GM18508 (cell line): ENCODE measurements at regions not wholly inside any gene's neighbourhood (a gene's known extent, or its start where the extent isn't known, plus 50 kb on each side); places are given as distances from the start of the nearest gene placed in this dataset.
"Not testable (repeated sequence)": the region's sequence is repeated elsewhere in the genome, so short reads cannot be mapped to it uniquely, and the experiment has no call there.

Source experiments
- ATAC-seq: cut with Tn5 transposase; IDR thresholded peaks from one replicate; pipeline ENCODE4 v1.9.1; 2021; ENCODE audit warnings: moderate number of reproducible peaks; ENCODE audit not compliant: insufficient read depth, unreplicated experiment

DNA sequence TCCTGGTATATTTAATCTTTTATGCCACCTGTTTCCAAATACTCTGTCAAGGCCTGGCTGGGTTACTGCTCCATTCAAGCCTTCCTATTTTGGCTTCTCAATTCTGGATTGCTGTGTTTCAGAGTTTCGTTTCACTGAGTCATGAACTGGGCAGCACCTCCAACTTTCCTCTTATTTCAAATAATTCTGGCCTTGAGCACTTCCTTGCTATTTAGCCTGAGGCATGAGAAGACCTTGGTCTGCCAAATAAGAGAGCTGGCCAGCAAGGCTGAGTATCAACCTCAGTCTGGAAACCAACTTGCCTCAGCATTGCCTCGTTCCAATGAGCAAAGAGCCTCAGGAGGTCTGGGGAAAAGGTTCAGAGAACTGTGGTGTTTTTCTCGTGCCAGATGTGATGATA is 66.6 kb downstream of the TNFAIP3 start:
- ATAC-seq: no peak

DNA sequence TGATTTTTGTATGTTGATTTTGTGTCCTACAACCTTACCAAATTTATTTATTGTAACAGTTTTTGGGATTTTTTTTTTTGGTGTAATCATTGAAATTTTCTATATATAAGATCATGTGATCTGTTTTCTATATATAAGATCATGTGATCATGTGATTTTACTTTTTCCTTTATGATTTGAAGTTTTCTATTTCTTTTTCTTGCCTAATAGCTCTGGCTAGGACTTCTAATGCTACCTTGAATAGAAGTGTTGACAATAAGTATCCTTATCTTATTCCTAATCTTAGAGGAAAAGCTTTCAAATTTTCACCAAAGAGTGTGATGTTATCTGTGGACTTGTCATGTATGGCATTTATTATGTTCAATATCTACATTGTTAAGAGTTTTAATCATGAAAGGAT is 69.7 kb downstream of the TNFAIP3 start:
- no peak for ATAC-seq

DNA sequence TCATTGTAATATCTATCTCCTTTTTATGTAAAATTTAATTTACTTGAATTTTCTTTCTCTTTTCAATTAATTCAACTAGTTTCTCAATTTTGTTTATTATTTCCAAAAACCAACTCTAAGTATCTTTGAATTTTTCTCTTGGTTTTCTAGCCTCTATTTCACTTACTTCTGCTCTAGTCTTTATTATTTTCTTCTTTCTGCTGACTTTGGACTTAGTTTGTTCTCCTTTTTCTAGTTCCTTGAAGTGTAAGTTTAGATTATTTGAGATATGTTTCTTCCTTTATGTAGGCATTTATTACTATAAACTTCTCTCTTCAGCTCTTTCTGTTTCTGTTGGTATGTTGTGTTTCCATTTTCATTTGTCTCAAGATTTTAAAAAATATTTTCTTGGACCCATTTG is 70.8 kb downstream of the TNFAIP3 start:
- ATAC-seq: no peak

DNA sequence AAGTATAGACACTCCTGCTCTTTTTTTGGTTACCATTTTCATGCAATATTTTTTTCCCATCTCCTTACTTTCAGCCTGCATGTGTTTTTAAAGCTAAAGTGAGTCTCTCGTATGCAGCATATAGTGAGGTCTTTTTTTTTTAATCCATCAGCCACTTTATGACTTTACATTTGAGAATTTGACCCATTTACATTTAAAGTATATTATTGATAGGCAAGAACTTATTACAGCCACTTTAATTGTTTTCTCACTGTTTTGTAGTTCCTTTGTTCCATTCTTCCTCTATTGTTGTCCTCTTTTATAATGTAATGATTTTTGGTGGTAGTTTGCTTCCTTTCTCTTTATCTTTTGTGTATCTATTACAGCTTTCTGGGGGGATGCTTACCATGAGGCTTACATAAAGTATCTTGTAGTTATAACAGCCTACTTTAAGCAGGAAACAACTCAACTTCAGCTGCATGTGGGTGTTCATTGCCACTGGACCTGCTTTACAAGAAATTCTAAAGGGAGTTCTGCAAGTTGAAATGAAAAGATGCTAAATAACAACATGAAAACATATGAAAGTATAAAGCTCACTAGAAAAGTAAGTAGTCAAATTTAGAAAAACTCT is 71.8 kb downstream of the TNFAIP3 start:
- no peak for ATAC-seq

DNA sequence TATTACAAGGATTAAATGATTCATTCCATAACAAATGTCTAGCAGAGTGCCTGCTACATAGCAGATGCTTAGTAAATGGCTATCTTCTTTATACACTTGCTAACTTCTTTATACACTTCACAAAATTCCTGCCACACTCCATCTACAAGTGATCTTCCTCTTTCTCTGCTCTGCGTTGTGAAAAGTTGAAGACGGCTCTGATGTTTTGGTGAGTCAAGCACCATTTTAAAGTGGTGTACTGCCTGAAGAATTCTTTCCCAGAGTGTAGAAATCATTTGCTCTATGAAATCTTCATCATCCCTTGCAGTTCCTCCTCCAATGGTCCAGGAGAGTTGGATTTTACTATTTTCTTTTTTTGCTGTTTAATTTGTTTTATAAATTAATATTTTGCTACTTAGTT is 74.9 kb downstream of the TNFAIP3 start:
- ATAC-seq: no peak

DNA sequence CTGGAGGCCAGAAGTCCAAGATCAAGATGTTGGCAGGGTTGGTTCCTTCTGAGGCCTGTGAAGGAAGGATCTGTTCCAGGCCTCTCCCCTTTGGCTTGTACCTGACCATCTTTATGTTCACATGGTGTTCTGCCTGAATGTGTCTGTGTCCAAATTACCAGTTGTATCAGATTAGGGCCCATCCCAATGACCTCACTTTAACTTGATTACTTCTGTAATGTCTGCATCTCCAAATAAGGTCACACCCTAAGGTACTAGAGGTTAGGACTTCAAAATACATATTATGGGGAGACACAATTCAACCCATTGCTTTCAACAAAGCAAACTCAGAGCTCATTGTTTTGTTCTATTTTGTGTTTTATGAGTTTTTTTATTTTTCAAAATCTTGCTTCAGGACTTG is 75.7 kb downstream of the TNFAIP3 start:
- no peak for ATAC-seq

DNA sequence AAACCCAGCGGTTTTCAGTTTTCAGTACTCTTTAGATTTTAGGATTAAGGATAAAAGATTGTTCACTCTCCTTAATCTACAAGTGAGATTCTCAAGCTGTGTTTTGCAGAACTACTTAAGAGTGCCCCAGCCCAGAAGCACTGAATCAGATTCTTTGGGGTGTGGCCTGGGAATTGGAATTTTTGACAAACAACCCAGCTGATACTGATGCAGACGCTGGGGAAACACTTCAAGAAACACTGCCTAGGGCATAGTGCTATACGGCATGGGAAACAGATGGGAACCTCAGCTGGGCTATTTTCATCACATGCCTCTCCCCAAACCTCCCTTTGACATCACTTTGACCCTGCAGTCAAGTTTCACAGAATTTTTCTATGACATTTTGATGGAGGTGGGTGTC is 77.3 kb downstream of the TNFAIP3 start:
- ATAC-seq: not testable (repeated sequence)

DNA sequence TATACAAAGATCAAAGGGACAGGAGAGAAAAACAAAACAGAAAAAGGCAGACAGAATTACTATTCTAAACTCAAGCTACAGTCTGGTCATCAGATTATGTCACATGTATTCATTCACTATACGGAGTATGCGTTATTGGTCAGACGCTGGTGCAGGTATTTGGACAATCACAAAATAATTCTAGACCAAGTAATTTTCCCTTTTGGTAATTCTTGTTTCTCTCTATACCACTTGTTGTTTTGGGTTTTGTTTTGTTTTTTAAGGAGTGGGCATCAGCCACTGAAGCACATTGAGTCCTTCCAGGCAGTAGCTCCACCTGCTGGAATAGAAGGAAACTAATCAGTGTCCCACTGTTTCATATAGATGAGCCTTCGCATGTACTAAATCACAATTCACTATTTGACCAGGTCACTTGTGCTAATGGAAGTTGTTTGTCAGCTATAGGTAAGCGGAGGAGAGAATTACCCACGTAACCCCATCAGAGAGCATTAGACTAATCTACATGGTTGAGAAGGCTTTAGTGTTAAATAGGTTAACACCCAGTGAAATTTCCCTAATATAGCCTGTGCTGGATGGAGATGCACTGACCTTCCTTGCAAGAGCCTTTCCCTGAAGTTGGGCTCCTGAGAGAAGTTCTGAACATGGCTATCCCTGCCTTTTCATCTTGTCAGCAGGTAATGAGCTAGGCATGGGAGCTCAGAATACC is 77.9 kb downstream of the TNFAIP3 start:
- ATAC-seq: no peak

DNA sequence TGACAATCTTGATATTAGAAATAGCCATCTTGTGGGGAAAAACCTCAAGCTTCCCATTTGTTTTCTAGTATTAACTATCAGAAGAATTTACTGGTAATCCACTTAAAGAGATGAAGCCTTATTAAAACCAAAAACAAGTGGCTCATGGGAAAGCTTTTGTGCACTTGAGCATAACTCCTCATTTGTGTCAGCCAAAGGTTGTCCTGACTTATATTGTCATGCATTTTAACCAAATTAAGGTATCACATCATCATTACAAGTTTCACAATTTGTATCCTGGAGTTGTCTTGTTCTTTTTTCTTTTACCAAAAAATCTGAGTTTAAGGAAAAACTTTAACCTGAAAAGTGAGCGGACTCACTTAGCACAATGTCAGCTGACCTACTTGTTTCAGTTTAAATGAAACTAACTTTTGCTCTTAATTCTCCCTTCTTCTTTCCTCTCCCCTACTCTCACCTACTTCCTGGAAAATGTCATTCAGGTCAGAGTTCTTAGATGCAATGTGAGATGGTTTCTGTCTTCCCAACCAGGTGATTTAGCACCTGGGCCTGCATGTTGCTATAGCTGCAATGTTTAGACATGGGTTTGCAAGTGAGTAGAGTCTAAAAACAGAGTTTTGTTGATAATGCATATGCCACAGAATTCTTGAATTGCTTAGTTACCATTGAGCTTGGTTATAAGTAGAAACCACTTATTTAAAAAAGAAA is 82.8 kb downstream of the TNFAIP3 start:
- ATAC-seq: no peak

DNA sequence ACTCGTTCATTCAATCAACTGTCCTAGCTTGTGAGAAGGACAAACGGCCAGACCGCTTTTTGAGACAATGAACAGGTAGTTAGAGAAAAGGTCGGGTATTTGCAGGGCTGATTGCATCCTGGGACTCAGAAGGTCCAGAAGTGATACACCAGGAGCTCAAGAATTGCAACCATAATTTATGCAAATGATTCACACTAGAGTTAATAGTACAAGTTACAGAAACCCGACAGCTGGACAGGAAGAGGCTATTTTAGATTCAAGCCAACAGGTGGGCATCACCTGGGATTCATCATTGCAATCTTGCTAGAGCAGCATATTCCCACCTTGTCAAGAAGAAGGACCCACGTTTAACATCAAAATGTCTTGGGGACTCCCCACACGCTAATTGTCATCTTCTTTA is 83.5 kb downstream of the TNFAIP3 start:
- no peak for ATAC-seq

DNA sequence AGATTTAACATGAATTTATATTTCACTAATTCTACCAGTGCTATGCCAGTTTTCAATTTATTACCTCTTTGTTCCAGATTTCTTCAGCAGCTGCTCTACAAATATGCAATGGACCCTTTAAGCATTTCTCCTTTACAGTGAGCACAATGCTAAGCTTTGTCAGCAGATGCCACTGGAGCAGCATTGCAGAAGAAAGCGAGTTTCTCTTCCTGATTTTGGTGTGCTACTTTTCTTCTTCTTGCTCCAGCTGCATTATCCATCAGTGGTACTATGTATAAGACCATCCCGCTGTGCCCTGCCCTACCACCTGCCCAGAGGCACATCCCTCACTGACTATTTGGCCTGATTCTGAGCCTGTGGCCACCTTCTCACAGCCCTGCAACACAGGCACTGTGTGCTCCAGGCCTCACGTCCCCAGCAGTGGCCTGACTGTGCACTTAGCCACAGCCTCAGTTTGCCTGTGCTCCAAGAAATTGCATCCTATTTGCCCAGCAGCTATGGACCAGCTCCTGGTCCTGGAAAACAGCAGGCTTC is 84.1 kb downstream of the TNFAIP3 start:
- no peak for ATAC-seq

DNA sequence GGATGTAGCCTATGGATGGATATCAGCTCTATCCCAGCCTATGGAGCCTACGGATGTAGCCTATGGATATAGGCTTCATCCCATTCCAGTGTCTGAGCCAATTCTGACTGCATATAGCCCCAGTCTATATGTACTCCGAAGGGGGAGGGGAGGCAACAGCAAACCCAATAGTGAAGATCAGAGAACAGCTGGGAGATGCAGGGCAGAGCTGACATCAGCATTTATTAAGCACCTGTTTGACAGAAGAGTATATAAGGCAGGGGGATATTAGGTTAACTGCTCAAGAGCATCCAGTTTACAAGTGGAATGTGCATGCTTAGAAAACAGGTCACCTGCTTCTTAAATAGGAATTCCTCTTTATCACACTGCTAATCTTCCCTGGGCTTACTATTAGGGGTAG is 85.2 kb downstream of the TNFAIP3 start:
- no peak for ATAC-seq

DNA sequence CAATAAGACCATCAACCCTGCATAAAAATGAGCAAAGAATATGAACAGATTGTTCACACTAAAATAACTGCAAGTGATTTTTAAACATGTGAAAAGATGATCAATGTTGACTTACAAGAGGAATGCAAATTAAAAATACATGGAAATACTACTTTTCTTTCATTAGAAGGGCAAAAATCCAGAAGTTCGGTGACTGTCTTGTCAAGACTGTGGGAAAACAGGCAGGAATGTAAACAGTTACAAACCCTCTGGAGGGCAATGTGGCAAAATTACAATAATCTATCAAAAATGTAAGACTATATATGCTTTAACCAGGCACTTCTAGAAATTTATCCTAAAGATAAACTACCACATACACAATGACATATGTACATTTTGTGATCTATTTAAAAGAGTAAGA is 86.7 kb downstream of the TNFAIP3 start:
- no peak for ATAC-seq

DNA sequence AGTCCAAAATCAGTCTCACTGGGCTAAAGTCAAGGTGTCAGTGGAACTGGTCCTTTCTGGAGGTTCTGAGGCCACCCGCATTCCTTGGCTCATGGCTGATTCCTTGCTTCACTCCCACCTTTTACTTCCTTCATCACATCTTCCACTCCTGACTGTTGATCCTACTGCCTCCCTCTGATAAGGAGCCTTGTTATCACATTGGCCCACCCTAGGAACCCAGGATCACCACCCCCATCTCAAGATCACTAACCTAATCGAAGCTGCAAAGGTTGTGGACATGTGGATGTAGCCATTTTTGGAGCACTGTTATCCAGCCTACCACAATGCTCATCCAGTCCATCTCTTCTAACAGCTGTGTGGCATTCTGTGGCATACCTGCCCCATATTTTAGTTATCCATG is 87.2 kb downstream of the TNFAIP3 start:
- no peak for ATAC-seq

DNA sequence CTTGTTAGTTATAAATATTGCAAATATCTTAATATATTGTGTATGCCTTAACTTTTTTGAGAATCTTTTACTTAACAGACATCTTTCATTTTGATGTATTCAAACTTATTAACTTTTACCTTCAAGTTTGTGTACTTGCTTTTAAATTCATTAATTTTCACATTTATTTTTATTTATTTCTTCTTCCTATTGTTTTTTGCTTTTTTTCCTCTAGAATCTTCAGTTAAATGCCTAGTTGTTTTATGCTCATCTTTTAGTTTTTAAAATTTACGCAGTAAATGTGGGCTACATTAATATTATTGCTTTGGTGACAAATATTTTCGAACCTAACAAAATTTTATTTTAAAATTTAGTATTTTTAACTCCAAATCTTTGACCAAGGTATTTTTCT is 89.0 kb downstream of the TNFAIP3 start:
- ATAC-seq: no peak

DNA sequence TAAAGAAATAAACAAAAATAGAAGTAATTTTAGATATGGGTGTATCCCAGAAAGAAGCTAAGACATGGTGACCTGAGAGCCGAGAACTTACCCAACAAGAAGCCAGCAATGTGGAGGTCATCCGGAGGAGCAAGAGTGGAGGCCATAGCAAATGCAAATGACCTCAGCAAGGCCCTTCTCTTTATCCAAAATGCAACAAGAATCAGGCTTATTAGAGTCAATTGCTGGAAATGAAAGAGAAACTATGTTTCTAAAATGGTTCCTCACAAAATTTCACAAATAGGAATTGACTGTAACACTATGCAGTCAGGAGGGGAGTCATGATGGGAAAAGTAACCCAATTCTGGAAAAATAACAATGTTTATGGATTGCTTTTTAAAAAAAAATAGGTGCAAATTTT is 90.4 kb downstream of the TNFAIP3 start:
- ATAC-seq: no peak

DNA sequence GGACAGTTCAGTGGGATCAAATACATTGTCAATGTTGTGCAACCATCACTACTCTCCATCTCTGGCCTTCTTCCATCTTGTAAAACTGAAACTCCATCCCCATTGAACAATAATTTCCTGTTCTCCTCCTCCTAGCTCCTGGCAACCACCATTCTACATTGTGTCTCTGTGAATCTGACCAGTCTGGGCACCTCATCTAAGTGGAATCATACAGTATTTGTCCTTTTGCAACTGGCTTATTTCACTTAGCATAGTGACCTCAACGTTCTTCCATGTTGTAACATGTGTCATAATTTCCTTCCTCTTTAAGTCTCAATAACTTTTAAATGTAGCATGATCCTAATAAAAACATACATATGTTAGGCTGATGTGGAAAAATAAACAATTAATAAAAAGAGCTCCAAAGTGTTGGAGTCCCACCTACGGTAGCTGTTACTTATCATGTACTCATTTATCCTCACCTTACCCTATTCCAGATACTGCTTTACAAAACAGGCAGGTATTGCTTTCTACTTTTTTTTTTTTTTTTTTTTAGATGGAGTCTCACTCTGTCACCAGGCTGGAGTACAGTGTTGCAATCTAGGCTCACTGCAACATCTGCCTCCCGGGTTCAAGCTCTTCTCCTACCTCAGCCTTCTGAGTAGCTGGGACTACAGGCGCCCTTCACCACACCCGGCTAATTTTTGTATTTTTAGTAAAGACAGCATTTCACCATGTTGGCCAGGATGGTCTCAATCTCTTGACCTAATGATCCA is 91.9 kb downstream of the TNFAIP3 start:
- ATAC-seq: no peak

DNA sequence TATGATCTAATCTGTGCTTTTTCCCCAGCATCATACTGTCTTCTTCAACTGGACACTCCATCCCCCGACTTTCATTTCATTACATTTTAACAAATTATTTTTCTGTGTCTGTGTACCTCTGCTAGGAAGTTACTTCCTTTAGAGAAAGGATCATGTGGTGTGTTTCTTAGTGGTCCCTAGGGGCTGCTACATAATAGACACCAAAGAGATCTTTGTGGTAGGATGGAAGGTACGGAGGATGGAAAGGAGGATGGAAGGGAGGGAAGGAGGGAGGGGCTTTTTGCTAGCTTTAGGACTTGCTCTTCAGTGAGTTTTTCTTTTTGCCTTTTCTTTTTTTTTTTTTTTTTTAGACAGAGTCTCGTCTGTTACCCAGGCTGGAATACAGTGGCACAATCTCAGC is 95.7 kb downstream of the TNFAIP3 start:
- no peak for ATAC-seq

DNA sequence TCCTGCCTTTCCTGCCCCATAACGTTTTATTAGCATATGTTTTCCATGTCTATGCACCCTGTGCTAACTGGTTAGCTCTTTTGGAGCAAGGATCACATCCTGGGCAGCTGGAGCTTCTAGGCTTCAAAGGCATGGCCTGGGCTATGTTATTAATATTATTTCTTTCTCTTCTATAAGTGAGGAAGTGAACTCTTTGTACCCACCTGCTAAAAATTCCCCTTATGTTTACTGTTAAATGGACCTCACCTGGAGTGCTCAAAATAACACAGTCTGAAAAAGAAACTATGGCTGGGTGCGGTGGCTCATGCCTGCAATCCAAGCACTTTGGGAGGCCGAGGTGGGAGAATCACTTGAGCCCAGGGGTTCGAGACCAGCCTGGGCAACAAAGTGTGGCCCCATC is 97.8 kb downstream of the TNFAIP3 start:
- no peak for ATAC-seq

DNA sequence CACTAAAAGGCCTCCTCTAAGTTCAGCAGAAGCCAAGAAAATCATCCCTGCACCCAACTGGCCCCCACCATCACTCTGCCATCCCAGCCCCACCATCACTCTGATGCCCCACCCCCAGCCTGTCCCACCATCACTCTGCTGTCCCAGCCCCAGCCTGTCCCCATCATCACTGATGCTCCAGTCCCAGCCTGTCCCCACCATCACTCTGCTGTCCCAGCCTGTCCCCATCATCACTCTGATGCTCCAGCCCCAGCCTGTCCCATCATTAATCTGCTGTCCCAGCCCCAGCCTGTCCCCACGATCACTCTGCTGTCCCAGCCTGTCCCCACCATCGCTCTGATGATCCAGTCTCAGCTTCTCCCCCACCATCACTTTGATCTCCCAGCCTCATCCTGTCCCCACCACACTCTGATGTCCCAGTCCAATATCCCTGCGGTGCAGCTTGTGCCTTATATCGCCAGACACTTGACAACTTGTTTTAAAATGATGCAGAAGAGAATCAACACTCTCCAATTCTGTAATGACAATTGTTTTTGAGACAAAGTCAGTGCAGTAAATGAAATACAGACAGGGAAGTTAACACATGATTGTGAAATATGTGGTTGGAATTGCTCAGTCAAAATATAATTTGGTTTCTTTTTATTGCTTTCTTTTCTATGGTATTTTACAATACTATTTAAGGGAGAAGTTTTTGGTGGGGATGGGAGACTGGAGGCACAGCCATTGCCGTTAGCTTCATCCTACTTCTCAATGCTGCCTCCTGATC is 100.8 kb downstream of the TNFAIP3 start:
- no peak for ATAC-seq
